Loucy (cell line): ENCODE measurements at regions not wholly inside any gene's neighbourhood (a gene's known extent, or its start where the extent isn't known, plus 50 kb on each side); places are given as distances from the start of the nearest gene placed in this dataset.

Experiments
- EZH2phosphoT487 ChIP-seq: fragments of 200-600 bp; IDR thresholded peaks from 2 replicates; pipeline ENCODE4 v1.6.1; 2018; ENCODE audit warnings: antibody characterized with exemption, mild to moderate bottlenecking, moderate library complexity, borderline replicate concordance
- TF ChIP-seq, protein P1 (sequence below): fragments of 200-600 bp; sonication (generic); conservative IDR thresholded peaks from 2 replicates; pipeline ENCODE4 v1.5.1; 2014; ENCODE audit warnings: mild to moderate bottlenecking, antibody characterized with exemption, low read length

DNA sequence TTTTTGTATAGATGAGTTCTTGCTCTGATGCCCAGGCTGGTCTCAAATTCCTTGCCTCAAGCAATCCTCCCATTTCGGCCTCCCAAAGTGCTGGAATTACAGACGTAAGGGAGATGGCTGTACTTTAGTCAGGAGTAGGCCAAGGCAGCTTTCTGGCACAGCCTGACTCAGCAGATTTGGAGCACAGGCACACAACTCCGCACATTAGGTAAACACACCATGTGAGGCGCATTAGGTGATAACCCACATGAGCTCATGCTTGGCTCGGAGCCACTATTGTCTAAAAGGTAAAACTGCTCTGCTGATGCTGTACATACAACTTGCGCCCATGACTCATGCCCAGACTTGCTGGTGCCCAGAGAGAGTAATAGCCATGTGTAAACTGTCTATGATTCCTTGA lies 1157.9 kb downstream of the TAF11L14 start:
- TF ChIP-seq, protein P1, sequence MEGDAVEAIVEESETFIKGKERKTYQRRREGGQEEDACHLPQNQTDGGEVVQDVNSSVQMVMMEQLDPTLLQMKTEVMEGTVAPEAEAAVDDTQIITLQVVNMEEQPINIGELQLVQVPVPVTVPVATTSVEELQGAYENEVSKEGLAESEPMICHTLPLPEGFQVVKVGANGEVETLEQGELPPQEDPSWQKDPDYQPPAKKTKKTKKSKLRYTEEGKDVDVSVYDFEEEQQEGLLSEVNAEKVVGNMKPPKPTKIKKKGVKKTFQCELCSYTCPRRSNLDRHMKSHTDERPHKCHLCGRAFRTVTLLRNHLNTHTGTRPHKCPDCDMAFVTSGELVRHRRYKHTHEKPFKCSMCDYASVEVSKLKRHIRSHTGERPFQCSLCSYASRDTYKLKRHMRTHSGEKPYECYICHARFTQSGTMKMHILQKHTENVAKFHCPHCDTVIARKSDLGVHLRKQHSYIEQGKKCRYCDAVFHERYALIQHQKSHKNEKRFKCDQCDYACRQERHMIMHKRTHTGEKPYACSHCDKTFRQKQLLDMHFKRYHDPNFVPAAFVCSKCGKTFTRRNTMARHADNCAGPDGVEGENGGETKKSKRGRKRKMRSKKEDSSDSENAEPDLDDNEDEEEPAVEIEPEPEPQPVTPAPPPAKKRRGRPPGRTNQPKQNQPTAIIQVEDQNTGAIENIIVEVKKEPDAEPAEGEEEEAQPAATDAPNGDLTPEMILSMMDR, result no peak
- TF ChIP-seq EZH2phosphoT487, result no peak
